Glomerular visceral epithelial cell (primary cell): ENCODE measurements at regions not wholly inside any gene's neighbourhood (a gene's known extent, or its start where the extent isn't known, plus 50 kb on each side); places are given as distances from the start of the nearest gene placed in this dataset.

ENCODE experiments used
- DNase-seq: peaks from one replicate; pipeline ENCODE4 v3.0.0-alpha.2; 2016; ENCODE audit errors: extremely low spot score

DNA sequence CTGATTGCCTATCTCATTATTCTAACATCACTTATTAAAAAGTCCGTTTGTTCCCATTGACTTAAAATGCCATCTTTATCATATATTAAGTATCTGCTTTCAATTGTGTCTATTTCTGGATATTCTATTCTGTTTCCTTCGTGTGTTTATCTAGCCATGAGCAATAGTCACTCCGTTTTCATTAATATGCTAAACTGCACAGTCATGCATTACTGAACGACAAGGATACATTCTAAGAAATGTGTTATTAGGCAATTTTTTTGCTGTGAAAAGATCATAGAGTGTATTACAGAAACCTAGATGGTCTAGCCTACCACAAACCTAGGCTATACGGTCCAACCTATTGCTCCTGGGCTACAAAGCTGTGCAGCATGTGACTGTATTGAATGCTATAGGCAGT is 482.9 kb downstream of the IRX1 start:
- no peak for DNase-seq

DNA sequence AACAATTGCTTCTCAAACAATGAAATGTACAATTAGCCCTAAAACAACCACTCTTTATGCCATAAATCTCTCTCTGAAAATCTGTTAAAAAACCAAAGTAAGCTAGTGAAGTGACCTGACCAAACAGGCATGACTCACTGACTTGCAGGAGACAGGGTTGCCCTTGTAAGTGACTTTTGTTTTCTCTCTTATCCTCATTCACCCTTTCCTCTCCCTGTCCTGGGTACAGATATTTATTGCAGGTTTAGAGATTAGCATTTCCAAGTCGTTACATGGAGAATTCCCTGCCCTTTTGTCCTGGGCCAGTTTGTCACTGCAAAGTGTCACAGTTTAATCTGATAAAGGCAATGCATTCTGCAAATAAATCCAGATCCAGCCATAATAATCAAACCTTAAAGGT is 484.2 kb downstream of the IRX1 start:
- DNase-seq: no peak

DNA sequence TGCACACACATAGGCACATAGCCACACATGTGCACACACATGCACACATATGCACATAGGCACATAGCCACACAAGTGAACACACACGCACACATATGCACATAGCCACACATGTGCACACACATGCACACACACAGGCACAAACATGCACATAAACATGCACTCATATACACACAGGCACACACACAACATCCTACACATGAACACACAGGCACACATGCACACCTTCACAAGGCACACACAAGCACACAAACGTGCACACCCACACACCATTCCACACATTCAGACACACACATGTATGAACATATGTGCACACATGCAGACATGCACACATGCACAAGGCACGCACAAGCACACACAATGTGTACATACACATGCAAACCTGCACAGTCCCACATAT is 484.7 kb downstream of the IRX1 start:
- no peak for DNase-seq

DNA sequence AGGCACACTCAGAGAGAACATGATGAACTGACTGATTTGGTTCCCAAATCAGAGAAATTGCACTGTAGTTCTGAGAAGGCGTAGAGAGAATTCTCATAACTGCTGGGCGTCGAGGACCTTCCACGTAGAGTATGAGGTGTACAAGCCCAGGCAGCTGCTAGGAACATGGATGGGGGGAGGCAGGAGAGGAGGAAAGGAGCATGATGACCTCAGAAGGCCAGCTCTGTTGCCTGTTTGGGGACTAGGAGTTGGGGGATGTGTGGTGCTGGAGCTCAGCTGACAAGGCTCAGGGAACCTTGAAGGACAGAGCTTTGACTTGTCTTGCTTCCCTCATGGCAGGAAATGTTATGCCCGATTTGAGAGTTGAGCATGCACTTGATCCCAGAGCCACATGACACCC is 485.4 kb downstream of the IRX1 start:
- DNase-seq: no peak

DNA sequence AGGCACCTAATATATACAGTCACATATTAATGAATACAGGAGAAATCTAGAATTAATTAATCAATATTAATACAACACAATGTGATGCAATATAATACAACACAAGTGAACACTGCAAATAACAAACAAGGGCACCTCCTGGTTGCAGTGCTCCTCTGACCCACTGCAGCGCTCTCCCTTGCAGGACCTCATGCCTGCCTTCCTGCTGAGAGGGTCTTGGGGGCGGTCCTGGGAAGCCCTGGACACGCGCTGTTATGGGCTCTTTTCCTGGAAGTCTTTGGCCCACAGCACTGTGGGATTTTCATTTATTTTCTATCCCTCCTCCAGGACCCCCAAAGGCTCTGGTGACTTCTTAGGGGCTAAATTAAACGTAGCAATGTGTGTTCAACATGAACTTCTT is 485.8 kb downstream of the IRX1 start:
- DNase-seq: no peak

DNA sequence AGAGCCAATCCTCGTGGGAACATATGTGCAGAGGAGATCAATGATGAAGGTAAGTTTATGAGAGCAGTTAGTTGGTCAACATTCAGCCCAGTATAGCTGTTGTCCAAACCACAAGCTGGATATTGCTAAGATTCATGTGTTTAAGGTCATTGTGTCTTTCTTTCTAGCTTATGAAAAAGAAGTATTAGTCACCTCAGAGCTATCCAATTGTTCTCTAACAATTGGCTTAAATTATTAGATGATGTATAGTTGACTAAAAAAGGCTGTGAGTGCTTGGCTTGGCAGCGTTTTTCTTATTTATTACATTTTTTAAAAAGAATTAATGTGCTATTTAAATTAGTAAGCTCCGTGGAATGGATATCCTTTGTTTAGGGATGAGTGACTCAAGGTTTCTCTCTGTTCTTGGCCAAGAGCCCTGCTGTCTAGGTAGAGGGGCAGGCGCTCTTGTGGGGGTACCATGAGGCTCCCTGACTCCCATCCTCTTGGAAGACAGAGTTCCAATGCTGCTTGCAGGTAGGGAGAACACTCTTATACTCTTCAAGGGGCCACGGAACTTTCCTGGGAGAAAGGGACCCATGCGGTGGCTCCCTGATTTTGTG is 487.4 kb downstream of the IRX1 start:
- DNase-seq: no peak

DNA sequence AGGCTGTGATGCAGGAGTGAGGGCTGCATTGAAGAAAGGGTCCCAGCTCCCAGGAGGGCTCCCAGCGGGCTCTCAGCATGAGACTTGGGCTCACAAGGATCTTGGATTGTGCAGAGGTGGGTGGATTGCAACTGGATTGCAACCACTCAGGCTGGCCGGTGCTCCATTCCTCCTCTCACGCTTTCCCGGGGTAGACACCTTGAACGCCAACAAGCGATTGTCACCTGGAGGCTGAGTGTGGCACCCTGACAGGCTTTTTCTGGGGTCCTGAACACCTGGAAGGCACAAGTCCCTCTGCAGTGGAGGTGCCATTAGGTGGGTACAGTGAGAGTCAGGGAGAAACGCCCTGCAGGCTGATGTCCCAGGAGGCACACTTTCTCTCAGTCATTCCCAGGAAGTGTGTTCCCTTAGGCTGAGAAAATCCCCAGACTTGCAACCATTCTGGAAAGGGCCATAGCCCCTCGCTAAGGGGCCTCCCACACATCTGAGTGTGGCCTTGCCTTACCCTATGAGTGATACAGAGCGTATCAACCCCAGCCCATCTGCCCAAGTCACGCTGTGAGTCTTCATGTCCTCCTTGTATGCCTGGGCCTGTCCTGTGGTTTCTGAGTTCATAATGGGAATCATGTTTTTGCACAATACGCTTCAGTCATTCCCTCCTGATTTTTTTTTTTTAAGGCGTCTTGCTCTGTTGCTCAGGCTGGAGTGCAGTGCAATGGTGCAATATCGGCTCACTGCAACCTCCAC is 488.1 kb downstream of the IRX1 start:
- DNase-seq: no peak

DNA sequence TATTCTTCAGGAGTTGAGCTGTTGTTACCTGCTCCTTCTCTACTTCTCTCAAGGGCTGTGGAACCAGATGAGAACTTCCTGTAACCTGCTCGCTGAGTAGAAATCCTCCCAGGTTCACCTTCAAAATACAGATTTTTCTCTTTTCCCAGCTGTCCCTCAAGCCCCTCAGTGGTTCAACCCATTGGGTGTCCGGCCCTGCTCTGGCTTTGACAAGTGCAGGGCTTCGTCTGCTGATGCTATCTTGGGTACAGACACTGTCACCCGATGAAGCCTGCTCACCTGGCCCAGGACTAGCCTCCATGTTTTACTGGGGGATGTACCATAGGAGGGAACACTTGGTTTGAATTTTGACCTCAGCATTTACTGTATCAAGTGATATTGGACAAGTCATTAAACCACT is 490.4 kb downstream of the IRX1 start:
- DNase-seq: no peak

DNA sequence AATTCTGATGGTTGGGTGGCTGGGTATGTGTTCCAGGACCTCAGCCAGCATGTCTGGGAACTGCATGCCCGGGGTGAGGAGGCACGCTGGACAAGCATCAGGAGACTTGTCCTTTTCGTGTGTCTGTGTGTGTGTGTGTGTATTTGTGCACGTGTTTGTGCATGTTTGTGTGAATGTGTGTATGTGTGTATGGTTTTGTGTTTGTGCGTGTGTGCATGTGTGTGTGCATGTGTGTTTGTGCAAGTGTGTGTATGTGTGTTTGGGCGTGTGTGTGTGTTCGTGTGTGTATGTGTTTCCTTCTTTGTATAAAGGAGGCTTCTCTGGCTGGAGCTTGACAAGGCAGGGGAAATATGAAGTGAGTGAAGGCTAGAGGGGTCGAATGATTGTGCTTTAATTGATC is 491.5 kb downstream of the IRX1 start:
- no peak for DNase-seq

DNA sequence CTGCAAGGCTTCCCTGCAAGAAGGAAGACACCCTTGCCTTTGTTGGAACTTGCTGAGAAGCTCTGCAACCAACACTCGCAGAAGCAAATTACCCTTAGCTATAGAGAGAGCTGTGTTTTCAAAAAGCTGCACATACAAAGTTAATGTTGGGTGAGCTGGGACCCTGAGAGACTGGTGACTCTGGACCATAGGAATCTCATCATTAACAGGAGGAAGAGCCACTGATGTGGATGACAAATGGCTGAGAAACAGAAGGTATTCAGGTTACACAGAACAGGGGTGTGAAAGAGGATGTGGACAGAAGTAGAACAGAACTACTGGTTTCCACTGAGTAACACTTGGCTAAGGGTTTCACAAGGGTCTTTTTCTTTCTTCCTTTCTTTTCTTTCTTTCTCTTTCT is 493.5 kb downstream of the IRX1 start:
- no peak for DNase-seq

DNA sequence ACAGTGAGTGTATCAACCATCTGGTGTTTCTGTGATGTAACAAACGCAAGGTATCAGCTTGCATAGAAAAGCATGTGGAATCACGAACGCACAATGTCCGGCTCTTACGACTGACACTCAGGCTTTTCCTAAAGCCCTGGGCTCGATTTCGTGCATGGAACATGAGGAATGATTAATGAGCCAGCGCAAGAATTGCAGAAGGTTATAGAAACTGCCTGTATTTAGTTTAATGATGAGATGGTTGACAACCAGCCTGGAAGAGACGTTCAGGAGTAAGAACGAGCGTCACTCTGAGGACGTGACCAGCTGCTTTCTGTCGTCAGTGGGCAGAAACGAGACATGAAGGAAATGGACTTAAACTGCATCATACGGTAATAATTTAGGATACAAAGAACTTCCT is 497.6 kb downstream of the IRX1 start:
- DNase-seq: no peak

DNA sequence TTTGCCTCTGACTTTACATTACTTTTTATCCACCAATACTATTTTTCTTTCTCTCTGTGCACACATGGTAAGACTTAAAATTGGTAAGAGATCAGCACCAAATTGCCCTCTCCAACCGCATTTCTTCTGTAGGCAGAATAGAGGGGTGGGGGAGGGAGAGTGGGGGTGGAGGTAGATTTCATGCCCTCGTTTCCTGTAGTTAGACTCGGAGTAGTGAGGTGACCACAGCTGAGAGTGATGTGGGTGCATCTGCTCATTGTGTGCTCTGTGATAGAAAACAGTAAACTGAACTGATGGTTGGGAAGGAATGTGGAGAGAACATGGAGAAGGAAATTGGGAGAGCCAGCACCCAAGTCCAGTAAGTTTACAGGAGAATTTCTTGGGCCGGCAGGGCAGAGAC is 498.3 kb downstream of the IRX1 start:
- DNase-seq: no peak

DNA sequence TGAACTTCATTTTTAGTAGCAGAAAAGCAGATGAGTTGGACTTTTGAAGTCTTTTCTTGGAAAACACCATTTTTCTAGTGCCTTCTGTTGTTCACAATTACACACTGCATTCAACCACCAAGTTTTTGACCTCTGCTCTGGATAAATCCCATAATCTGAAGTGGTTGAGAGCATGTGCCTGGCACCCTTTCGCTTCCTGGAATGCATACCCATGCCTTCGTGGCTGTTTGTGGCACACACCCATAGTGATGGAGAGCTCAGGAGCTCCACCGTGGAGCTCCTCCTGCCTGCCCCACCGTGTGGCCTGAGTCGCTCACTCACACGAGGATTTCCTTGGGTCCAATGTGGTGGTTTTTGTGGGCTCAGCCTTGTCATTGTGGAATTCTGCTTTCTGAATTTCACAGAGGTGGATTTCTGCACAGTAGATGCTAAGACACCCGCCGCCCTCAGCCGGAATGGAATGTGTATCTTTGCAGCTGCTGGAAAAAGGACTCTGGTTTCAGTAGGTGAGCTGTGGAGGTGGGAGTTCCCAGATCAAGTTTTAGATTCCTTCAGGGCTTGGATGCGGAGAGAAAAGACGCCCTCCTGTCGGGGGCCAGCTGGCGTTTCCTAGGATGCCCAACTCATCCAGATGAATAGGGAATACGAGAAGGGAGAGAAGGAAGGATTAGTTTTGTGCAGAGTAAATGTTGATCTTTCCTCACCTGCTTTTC is 500.4 kb downstream of the IRX1 start:
- no peak for DNase-seq

DNA sequence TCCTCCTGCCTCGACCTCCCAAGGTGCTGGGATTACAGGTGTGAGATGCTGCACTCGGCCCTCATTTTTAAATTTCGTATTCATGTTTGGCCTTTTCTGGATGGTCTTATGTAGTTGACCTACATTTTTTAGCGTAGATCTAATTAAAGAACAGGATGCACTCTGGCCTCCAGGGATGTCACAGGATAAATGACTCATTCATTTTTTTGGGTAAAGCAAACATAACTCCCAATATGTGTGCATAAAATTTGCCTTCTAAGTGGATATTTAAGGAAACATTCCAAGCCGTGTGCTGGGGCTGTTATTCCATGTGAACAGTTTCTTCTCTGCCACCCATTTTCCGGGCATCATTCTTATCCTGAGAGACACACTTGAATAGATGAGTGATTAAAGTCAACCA is 501.6 kb downstream of the IRX1 start:
- DNase-seq: no peak

DNA sequence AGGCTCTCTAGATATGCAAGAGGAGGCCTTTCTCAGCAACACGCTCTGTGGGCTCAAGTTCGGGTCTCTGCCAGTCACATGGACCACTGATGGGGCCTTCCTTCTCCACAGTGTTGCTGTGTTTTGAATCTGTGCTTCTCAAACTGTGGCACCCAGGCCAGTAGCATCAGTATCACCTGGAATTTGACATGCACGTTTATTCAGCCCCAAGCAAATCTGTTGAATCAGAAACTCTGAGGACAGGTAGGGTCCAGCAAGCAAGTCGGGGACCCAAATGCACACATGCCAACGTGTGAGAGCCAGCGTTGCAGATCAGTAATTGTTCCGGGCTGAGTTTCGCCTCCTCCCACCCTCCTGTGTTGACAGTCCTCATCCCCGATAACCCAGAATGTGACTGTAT is 502.6 kb downstream of the IRX1 start:
- no peak for DNase-seq

DNA sequence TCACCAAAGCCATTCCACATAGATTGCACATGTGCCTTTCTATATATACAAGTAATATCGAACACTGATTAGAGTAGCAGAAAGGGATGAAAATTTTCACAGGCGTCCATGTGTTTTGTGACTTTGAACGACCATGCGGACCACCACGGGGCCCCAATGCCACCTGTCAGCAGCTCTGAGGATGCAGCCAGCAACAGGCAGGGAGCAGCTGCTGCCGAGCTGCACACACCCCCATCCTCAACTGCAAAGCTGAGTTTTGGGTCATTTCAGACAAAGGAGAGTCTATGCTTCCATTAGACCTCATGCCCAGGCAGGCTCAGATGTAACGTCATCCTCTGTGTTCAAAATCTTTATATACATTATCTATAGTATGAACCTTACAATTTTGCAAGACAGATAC is 503.8 kb downstream of the IRX1 start:
- DNase-seq: no peak

DNA sequence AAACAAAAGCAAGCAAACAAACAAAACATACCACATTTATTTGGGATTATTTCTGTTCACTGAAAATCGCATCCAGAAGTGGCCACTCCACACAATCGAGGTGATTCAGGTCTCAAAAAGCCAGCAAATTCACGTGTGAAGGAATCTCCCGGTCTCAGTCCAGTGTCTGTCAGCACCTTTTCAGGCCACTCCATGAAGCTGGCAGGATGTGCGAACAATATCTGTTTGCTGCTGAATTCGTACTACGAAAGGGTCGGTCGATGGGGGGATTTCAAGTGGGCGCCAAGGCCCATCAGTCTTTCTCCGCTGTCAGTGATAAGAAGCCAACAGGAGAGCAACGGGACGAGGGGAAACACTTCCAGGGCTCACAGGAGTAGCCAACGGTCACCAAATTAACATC is 505.1 kb downstream of the IRX1 start:
- DNase-seq: no peak

DNA sequence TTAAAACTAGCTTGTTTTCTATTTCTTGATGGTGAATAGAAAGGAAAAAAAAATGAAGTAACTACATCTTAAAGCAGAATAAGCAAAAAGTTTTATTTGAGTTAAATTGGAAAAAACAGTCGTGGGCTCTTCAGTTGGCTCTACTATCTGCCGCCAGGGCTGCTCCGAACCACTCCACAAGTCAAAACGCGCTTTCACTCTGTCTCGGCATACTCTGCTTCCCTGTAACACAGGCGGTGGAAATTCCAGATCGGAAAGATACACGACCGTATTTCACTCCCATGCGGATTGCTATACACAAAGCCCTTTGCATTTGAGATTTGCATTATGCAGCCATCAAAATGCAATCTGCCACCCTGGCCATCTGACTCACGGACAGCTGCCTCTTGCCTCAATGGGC is 505.6 kb downstream of the IRX1 start:
- no peak for DNase-seq

DNA sequence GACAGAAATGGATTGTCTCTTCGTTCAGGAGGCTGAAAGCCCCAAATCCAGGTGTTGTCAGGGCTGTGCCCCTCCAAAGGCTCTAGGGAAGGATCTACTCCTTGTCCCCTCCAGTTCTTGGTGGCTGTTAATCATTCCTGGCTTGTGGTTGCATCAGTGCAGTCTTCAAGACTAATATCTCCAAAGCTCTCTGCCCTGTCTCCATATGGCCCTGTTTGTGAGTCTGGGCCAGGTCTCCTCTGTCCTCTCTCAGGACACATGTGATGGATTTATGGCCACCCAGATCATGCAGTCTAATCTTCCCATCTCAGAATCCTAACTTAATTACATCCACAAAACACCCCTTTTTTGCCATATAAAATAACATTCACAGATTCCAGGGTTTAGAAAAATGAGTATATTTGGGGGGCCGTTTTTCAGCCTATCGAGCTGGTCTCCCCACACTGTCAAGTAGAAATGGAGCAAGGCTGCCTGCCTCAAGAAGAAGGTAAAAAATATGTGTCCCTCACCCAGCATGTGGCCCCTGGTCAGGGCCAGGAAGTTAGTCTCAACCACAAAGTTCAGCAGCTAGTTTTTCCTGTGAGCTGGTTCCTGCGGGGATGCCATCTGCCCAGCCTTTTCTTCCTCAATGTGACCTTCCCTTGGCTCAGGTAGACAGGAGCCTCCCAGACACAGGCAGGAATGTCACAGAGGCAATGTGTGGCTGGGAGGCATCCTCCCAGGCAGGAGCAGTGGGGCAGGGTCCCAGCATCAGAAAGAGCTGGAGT is 509.4 kb downstream of the IRX1 start:
- DNase-seq: no peak

DNA sequence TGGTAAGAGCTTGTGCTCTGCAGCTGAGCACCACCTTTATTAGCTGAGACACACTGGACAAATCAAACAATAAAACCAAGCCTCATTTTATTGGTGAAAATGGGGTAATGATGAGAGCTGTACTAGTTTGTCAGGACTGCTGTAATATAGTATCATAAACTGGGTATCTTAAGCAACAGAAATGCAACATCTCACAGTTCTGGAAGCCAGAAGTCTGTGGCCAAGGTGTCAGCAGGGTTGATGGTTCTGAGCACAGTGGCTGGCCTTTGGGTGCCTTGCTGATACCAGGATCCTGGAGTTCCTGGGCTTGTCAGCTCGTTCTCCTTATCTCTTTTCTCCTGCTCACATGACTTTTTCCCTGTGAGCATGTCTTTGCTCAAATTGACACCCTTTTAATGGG is 513.1 kb downstream of the IRX1 start:
- DNase-seq: no peak

DNA sequence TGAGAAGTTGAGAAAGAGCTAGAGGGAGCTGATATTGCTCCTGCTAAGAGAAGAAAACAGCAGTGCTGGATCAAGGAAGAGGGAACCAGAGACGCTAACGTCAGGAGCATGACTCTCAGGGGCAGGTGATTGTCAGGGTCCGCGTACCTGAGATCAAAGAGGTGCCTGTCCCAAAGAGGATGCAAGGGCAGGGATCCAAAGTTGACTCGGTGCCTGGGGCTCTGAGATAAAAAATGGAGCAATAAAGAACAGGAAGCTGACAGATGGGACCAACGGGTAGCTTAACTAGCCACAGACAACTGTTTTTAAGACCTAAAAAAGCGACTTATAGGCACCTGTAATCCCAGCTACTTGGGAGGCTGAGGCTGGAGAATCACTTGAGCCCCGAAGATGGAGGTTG is 517.8 kb downstream of the IRX1 start:
- no peak for DNase-seq

DNA sequence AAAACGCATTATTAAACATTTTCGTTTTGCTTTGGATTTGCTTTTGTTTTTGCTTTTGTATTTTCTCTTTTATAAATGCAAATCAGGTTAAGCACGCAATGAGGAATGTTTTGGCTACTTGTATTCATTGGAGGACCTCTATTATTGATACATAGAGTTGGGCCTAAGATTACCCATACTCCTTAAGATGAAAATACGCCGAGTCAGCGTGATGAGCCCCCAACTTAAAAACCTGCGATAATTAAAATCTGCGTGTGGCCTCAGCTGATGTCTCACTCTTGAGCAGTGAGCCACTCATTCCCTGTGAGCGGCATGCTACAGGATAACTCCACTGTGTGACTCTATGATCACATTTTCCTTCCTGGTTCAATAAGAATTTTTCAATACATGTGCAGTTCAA is 518.3 kb downstream of the IRX1 start:
- DNase-seq: no peak

DNA sequence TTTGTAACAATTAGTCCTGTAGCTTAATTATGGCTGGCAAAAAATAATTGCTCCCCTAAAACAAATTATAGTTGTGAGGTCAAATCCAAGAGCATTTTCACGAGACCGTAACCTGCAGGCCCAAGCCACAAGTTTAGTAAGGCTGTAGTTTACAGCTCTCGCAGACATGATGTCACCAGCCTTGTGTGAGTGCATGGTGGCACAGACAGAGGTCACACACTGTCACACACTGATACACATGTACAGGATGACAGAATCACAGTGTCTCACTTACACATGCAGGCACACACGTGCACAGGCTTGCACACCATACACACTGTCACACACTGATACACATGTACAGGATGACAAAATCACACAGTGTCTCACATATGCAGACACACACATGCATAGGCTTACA is 518.8 kb downstream of the IRX1 start:
- no peak for DNase-seq
